ENCODE measurements at regions not wholly inside any gene's neighbourhood (a gene's known extent, or its start where the extent isn't known, plus 50 kb on each side); places are given as distances from the start of the nearest gene placed in this dataset.

GRCh38 chr17:5661491-5662125 is 77.3 kb upstream of the NLRP1 start:
- Histone ChIP-seq H3K27me3 (no peaks in the 10 kb centered on the region), H3K27ac (no peak overlapping the region), H3K4me3 (no peak overlapping the region), H3K4me1 (no peaks in the 10 kb centered on the region), H3K36me3 (no peaks in the 10 kb centered on the region), H3K9me3 (no peaks in the 10 kb centered on the region)
- no peak for TF ChIP-seq POLR2A (IDR thresholded peaks at IDR 0.05)
- TF ChIP-seq, protein P1, sequence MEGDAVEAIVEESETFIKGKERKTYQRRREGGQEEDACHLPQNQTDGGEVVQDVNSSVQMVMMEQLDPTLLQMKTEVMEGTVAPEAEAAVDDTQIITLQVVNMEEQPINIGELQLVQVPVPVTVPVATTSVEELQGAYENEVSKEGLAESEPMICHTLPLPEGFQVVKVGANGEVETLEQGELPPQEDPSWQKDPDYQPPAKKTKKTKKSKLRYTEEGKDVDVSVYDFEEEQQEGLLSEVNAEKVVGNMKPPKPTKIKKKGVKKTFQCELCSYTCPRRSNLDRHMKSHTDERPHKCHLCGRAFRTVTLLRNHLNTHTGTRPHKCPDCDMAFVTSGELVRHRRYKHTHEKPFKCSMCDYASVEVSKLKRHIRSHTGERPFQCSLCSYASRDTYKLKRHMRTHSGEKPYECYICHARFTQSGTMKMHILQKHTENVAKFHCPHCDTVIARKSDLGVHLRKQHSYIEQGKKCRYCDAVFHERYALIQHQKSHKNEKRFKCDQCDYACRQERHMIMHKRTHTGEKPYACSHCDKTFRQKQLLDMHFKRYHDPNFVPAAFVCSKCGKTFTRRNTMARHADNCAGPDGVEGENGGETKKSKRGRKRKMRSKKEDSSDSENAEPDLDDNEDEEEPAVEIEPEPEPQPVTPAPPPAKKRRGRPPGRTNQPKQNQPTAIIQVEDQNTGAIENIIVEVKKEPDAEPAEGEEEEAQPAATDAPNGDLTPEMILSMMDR (IDR thresholded peaks at IDR 0.05) = no peak
- no peak for DNase-seq

DNA sequence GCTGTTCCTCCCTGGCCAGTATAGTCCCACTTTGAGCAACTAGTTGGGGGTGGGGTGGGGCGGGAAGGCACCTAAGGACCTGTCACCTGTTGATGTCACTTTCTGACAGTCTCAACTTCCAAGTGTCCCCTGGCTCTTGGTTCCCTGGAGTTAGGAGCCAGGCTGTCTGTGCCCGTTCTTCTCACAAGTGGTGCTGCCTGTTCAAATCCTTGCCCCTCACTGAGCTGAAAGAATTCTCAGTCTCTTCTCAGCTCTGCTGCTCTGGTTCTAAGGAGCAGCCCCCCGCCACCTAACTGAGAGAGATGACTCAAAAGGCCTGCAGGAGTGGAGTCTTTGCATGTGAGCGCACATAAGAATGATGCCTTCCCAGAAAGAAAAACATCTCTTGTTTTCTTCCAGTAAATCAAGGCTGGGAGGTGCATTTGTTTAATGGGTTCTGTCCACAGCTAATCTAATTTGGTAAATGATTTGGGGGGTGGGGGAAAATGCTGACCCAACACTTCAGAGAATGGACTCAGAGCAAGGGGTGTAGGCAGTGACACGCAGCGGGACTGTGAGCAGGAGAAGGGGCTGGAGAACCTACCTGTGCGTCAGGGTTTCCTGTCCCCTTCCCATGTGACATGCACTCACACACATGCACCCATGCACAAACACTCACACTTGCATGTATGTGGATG is 78.2 kb upstream of the NLRP1 start:
- Histone ChIP-seq H3K4me3 (no peak overlapping the region), H3K27ac (no peak overlapping the region), H3K36me3 (no peaks in the 10 kb centered on the region), H3K27me3 (no peaks in the 10 kb centered on the region), H3K9me3 (no peaks in the 10 kb centered on the region), H3K4me1 (no peaks in the 10 kb centered on the region)
- DNase-seq = no peak
- TF ChIP-seq, protein P1 (IDR thresholded peaks at IDR 0.05) = no peak
- no peak for TF ChIP-seq POLR2A (IDR thresholded peaks at IDR 0.05)

- TF ChIP-seq, protein P1 (IDR thresholded peaks at IDR 0.05) = no peak
- TF ChIP-seq POLR2A (IDR thresholded peaks at IDR 0.05) = no peak
- H3K27me3 ChIP-seq = no peaks in the 10 kb centered on the region
- no peak overlapping the region for H3K27ac ChIP-seq
- H3K4me3 ChIP-seq = no peak overlapping the region
- DNase-seq = no peak
- no peaks in the 10 kb centered on the region for H3K36me3 ChIP-seq
- H3K9me3 ChIP-seq = no peaks in the 10 kb centered on the region
- H3K4me1 ChIP-seq = no peaks in the 10 kb centered on the region
Observed at GRCh38 chr17:5665164-5665563, 80.9 kb upstream of the NLRP1 start.

GRCh38 chr17:5667871-5668270 is 83.6 kb upstream of the NLRP1 start:
- H3K4me1 ChIP-seq = no peaks in the 10 kb centered on the region
- H3K36me3 ChIP-seq = no peaks in the 10 kb centered on the region
- no peak for DNase-seq
- TF ChIP-seq, protein P1 (IDR thresholded peaks at IDR 0.05) = no peak
- no peak for TF ChIP-seq POLR2A (IDR thresholded peaks at IDR 0.05)
- H3K9me3 ChIP-seq = no peaks in the 10 kb centered on the region
- no peak overlapping the region for H3K4me3 ChIP-seq
- no peaks in the 10 kb centered on the region for H3K27me3 ChIP-seq
- H3K27ac ChIP-seq = no peak overlapping the region

GRCh38 chr17:5668557-5669138 is 84.3 kb upstream of the NLRP1 start:
- TF ChIP-seq, protein P1 (IDR thresholded peaks at IDR 0.05) = no peak
- TF ChIP-seq POLR2A (IDR thresholded peaks at IDR 0.05) = no peak
- H3K4me1 ChIP-seq = no peaks in the 10 kb centered on the region
- H3K27ac ChIP-seq = no peak overlapping the region
- no peaks in the 10 kb centered on the region for H3K9me3 ChIP-seq
- no peaks in the 10 kb centered on the region for H3K27me3 ChIP-seq
- no peak overlapping the region for H3K4me3 ChIP-seq
- no peak for DNase-seq
- H3K36me3 ChIP-seq = no peaks in the 10 kb centered on the region

Measured in Peyer's patch (tissue), 4 donors.